ENCODE measurements at regions not wholly inside any gene's neighbourhood (a gene's known extent, or its start where the extent isn't known, plus 50 kb on each side); places are given as distances from the start of the nearest gene placed in this dataset.

DNA sequence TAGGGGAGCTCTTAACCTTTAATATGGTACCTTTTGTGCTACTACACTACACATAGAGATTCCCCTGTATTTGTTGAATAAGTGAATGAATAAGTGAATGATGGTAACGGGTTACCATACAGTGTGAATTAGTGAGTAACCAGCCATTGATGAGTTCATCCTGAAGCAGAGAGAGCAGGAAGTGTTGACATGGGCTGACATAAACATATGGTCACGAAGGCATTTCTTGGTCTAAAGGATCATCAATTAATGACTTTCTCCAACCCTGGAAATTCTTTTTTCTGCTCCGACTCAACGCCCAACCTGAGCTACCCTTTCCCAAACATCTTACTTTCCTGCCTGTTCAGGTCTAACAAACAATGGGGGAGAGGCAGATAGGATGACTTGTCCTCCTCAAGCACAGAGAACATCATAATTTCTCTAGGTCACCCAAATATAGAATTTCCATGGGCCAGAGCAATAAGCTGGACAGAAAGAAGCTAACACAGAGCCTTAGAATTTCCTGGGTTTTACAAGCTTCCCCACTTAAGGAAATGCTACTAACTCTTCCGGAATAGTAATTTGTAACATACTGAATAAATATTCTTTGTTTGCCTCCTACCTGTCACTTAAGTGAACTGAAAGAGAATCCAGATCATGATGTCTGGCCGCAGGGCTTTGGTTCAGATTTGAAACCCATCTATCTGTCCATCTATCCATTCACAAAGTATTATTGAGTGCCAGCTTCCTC lies 114.7 kb upstream of the NGF start:
- Histone ChIP-seq H3K4me3 (ENCODE audit: low read depth, low read length) (no peak overlapping the region), H3K9me3 (ENCODE audit: control insufficient read depth, low read length) (no peaks in the 10 kb centered on the region)
- TF ChIP-seq, protein P1, sequence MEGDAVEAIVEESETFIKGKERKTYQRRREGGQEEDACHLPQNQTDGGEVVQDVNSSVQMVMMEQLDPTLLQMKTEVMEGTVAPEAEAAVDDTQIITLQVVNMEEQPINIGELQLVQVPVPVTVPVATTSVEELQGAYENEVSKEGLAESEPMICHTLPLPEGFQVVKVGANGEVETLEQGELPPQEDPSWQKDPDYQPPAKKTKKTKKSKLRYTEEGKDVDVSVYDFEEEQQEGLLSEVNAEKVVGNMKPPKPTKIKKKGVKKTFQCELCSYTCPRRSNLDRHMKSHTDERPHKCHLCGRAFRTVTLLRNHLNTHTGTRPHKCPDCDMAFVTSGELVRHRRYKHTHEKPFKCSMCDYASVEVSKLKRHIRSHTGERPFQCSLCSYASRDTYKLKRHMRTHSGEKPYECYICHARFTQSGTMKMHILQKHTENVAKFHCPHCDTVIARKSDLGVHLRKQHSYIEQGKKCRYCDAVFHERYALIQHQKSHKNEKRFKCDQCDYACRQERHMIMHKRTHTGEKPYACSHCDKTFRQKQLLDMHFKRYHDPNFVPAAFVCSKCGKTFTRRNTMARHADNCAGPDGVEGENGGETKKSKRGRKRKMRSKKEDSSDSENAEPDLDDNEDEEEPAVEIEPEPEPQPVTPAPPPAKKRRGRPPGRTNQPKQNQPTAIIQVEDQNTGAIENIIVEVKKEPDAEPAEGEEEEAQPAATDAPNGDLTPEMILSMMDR (IDR thresholded peaks at IDR 0.05) = no peak

DNA sequence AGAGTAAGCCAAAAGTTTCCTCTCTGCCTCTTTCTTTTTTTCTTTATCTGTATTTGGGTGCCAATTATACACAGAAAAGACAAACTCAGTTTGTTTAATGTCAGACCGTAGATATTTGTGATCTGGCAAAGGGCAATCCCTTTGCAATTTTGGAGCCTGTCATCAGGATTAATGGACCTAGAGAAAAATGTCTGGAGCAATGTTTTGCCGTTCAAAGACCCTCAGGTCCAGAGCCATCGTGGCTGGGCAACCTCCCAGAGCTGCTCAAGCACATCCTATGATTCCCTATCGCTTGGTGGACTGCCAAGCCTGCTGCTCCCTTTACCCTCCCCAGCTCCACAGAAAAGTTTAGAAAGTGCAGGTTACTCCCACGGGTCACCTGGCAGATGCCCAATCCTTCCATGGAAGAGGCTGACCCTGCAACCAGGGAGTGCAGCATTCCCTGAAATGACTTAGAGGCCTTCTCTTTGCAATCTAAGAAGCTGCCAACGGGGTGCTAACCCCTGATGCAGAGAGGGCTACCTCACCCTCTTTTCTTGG lies 112.5 kb upstream of the NGF start:
- no peak overlapping the region for H3K27ac ChIP-seq
- no peak overlapping the region for H3K4me3 ChIP-seq (ENCODE audit: low read depth, low read length)
- H3K79me2 ChIP-seq = no peaks in the 10 kb centered on the region
- no peaks in the 10 kb centered on the region for H3K9me3 ChIP-seq (ENCODE audit: control insufficient read depth, low read length)
- no peak overlapping the region for H2AFZ ChIP-seq
- no peak overlapping the region for H3K4me2 ChIP-seq (ENCODE audit: low read length)
- TF ChIP-seq, protein P1 (IDR thresholded peaks at IDR 0.05) = no peak
- H3K27me3 ChIP-seq (ENCODE audit: control insufficient read depth, insufficient read depth, low read length) = no peaks in the 10 kb centered on the region
- peaks cover 14% of the 10 kb centered on the region for H3K4me1 ChIP-seq
- no peak overlapping the region for H3K9ac ChIP-seq
- H3K36me3 ChIP-seq (ENCODE audit: control insufficient read depth, insufficient read depth, low read length) = no peaks in the 10 kb centered on the region

More for the DNA sequence above, 114.7 kb upstream of the NGF start:
- Histone ChIP-seq H3K4me1 (peaks cover 33% of the 10 kb centered on the region), H3K4me2 (ENCODE audit: low read length) (no peak overlapping the region), H3K27ac (peak overlapping the region; percentile 19), H3K9ac (no peak overlapping the region), H3K27me3 (ENCODE audit: control insufficient read depth, insufficient read depth, low read length) (no peaks in the 10 kb centered on the region), H2AFZ (peak overlapping the region; percentile 46), H3K36me3 (ENCODE audit: control insufficient read depth, insufficient read depth, low read length) (no peaks in the 10 kb centered on the region), H3K79me2 (no peaks in the 10 kb centered on the region)

DNA sequence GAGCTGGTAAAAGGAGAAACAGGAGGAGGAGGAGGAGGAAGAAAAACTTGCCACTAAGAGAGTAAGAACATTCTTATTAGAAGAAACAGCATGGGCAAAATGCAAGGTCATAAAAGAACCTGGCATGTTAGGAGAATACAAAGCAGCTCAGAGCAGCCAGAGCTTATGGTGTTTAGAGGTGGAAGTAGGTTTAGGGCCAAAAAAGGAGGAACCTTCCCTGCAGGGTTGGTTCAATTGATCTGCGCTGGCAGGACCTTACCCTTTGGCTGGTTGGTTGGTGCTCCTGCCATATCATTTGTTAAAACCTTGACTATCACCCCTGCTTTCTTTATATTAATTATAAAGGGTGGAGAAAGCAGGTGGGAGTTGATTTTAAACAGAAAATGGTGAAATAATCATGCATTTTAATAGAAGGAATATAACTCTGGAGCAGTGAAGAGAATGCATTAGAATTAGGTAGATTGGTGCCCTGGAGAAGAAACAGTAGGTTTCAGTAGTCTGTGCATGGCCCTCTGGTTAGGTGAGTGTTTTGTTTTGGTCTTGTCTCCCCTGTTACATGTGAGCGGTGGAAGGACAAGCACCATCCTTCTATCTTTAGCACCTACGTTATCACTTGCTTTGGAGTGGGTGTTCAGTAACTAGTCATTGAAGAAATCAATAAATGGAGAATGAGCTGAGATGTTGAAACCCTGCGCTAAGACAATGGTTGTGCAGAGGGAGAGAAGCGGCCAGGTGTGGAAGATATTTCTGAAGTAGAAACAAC lies 110.4 kb upstream of the NGF start:
- no peaks in the 10 kb centered on the region for H3K27me3 ChIP-seq (ENCODE audit: control insufficient read depth, insufficient read depth, low read length)
- no peak overlapping the region for H3K4me2 ChIP-seq (ENCODE audit: low read length)
- H2AFZ ChIP-seq = no peak overlapping the region
- no peak overlapping the region for H3K4me3 ChIP-seq (ENCODE audit: low read depth, low read length)
- no peak overlapping the region for H3K9ac ChIP-seq
- no peaks in the 10 kb centered on the region for H3K9me3 ChIP-seq (ENCODE audit: control insufficient read depth, low read length)
- TF ChIP-seq, protein P1 (IDR thresholded peaks at IDR 0.05) = no peak
- peaks cover 7% of the 10 kb centered on the region for H3K4me1 ChIP-seq
- no peaks in the 10 kb centered on the region for H3K36me3 ChIP-seq (ENCODE audit: control insufficient read depth, insufficient read depth, low read length)
- no peak overlapping the region for H3K27ac ChIP-seq
- H3K79me2 ChIP-seq = no peaks in the 10 kb centered on the region

DNA sequence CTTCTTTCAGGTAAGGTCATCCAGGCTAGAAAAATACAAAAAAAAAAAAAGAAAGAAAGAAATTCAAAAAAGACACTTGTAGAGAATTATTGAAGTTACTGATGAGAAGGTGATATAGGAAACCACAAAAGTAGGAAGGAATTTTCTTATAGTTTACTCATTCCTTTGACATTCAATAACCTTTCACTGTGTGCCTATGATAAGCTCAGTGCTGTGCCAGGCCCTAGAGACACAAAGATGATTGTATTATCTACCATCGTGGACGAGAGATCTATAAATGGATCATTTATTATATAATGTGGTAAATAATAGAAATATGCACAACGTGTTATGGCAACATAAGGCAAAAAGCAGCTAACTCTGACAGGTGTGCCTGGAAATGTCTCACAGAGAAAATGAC lies 109.6 kb upstream of the NGF start:
- no peak overlapping the region for H3K4me2 ChIP-seq (ENCODE audit: low read length)
- H3K9me3 ChIP-seq (ENCODE audit: control insufficient read depth, low read length) = no peaks in the 10 kb centered on the region
- H3K4me3 ChIP-seq (ENCODE audit: low read depth, low read length) = no peak overlapping the region
- no peak overlapping the region for H2AFZ ChIP-seq
- H3K36me3 ChIP-seq (ENCODE audit: control insufficient read depth, insufficient read depth, low read length) = no peaks in the 10 kb centered on the region
- peaks cover 7% of the 10 kb centered on the region for H3K4me1 ChIP-seq
- H3K9ac ChIP-seq = no peak overlapping the region
- no peaks in the 10 kb centered on the region for H3K79me2 ChIP-seq
- no peaks in the 10 kb centered on the region for H3K27me3 ChIP-seq (ENCODE audit: control insufficient read depth, insufficient read depth, low read length)
- no peak overlapping the region for H3K27ac ChIP-seq
- TF ChIP-seq, protein P1 (IDR thresholded peaks at IDR 0.05) = no peak

Data from parathyroid adenoma (tissue), 2 donors.